Cardiac fibroblast (primary cell): ENCODE measurements at regions not wholly inside any gene's neighbourhood (a gene's known extent, or its start where the extent isn't known, plus 50 kb on each side); places are given as distances from the start of the nearest gene placed in this dataset.

ENCODE experiments used
- DNase-seq, 2 donors: peaks; one replicate each; pipeline versions ENCODE4 v3.0.0 to v3.0.0-alpha.2; 2010; ENCODE audit warnings: low read depth in 2 of 2
- H3K4me3 ChIP-seq, 2 donors: replicated peaks in 1 of 2; 1 replicate in 1 of 2; 2 replicates in 1 of 2; pipeline ENCODE4 v1.5.1; 2011; ENCODE audit warnings: low read depth in 2 of 2, low read length in 2 of 2, mild to moderate bottlenecking in 2 of 2, moderate library complexity in 1 of 2
- CTCF ChIP-seq: IDR thresholded peaks from one replicate; pipeline ENCODE4 v1.5.1; 2011; ENCODE audit warnings: low read depth, mild to moderate bottlenecking, low read length, inconsistent platforms

- no peak overlapping the region for H3K4me3 ChIP-seq
- DNase-seq: peak in 1 of 2 donors; percentile 3
- TF ChIP-seq CTCF: no peak
These were observed 277.2 kb upstream of the TMEFF2 start for GRCh38 chr2:192471982-192472381.

- no peak for DNase-seq
- no peak for TF ChIP-seq CTCF
- no peak overlapping the region for H3K4me3 ChIP-seq
These were observed 274.9 kb upstream of the TMEFF2 start for GRCh38 chr2:192469612-192470011.

- no peak for TF ChIP-seq CTCF
- H3K4me3 ChIP-seq: no peak overlapping the region
- DNase-seq: no peak
These were observed 273.4 kb upstream of the TMEFF2 start for GRCh38 chr2:192467953-192468660.

GRCh38 chr2:192465141-192465540, 270.4 kb upstream of the TMEFF2 start:
- no peak for TF ChIP-seq CTCF
- no peak overlapping the region for H3K4me3 ChIP-seq
- no peak for DNase-seq

- DNase-seq: no peak
- TF ChIP-seq CTCF: no peak
- H3K4me3 ChIP-seq: no peak overlapping the region
These were observed 264.7 kb upstream of the TMEFF2 start for GRCh38 chr2:192459422-192459821.

- no peak for DNase-seq
- no peak overlapping the region for H3K4me3 ChIP-seq
- TF ChIP-seq CTCF: no peak
These were observed 254.1 kb upstream of the TMEFF2 start for GRCh38 chr2:192448881-192449280.
